Activated CD8-positive, alpha-beta memory T cell treated with anti-CD3 and anti-CD28 coated beads, Interleukin-2, amount 50 U/mL, for 48 hours (primary cell): ENCODE measurements at regions not wholly inside any gene's neighbourhood (a gene's known extent, or its start where the extent isn't known, plus 50 kb on each side); places are given as distances from the start of the nearest gene placed in this dataset.

Experiments used
- DNase-seq: peaks from one replicate; pipeline ENCODE4 v3.0.0-alpha.2; 2020

DNA sequence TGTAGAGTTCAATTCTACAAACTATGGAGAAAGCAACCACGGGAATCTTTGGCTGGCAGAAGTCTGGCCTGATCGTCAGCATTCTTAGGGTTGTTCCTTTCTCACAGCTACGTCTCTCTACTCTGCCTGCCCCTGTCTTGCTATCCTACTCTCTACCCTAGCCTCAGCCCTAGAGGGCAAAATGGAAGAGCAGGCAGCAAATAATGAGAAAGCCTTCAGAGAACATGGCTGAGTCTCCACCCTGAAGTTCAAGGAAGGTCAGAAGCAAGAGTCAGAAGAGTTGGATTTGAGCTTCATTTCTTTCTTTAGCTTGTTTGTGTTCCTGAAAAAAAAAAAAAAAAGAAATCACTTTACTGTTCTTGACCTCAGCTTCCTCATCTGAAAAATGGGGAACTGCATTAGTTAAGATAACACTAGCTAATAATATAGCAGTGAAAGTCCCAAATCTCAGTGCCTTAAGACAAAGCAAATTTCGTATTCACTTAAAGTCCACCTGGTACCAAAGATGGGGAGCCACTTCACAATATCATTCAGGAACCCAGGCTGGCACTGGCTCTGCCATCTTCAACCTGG lies 50.2 kb upstream of the CCND2 start:
- DNase-seq = no peak

DNA sequence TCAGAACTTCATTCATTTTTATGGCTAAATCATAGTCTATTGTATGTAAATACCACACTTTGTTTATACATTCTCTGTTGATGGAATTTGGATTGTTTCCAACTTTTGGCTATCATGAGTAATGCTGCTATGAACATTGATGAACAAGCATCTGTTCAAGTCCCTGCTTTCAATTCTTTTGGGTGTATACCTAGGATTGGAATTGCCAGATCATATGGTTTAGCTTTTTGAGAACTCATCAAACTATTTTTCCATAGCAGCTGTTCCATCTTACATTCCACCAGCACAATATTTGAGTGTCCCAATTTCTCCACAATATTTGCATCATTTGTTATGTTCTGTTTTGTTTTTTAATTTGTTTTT lies 52.3 kb upstream of the CCND2 start:
- DNase-seq = no peak

DNA sequence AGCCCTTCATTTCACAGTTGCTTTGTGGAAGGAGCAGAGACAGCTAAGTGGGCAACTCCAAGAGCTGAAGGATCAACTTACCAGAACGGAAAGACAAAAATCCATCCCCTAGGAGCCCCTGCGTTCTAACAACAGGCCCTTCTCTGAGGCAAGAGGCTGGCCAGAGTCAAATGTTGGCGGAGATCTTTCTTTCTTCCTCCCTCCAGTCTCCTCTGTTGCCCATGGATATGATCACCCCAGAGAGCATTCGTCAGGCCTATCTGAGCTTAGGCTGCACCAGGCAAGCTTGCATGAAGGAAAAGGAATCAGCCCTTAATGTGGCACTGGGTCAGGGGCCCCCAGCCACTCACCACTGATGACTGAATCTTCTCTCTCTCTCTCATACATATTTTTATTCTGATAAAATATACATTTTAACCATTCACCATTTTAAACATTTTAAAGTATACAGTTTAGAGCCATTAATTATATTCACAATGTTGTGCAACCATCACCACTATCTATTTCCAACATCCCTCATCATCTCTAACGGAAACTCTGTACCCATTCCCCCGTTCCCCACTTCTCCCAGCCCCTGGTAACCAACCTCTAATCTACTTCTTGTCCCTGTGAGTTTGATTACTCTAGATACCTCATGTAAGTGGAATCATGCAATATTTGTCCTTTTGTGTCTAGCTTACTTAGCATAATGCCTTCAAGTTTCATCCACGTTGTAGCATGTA lies 52.9 kb upstream of the CCND2 start:
- no peak for DNase-seq

DNA sequence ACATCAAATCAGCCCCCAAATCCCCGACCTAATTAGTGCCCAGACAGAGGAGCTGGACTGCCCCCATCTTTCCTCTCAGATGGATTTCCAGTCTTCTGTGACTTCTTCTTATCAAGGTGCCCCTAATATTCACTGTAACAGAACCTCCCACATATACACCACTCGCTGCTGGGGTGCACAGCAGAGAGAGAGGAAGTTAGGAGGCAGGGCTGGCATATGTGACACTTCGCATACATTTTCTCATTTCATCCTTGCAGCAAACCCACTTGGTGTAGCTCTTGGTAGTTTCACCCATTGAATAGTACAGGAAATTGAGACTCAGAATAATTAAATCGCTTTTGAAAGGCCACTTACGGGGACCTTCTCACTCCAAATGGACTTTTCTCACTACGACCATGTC lies 56.5 kb upstream of the CCND2 start:
- no peak for DNase-seq

DNA sequence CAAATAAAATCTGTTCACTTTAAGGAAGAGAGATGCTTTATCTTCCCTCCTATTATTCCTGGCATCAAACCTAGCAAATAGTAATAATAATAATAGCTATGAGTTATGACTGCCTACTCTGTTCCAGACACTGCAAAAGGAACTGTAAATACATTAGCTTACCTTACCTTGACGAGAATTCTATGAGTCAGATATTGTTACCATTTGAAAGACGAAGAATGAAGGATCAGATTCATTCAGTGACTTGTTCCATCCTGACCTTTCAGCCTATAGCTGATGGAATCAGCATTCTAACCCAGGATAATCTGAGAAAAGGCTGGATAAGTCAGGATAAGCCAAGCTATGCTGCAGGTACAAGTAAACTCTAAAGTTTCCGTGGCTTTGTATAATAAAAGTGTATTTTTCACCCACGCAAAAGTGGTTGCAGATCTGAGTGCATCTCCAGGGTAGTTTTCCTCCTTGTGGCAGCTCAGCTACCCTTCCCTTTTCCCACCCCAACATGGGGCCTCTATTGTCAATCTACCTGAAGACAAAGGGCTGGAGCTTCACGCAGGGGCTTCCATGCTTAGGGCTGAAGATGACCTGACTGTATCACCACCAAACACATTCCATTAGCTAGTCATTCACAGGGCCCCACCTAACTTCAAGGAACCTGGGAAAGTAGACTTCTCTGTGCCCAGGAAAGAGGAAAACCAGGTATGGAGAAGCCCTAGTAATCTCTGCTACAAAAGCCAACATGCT lies 57.2 kb upstream of the CCND2 start:
- DNase-seq = no peak

DNA sequence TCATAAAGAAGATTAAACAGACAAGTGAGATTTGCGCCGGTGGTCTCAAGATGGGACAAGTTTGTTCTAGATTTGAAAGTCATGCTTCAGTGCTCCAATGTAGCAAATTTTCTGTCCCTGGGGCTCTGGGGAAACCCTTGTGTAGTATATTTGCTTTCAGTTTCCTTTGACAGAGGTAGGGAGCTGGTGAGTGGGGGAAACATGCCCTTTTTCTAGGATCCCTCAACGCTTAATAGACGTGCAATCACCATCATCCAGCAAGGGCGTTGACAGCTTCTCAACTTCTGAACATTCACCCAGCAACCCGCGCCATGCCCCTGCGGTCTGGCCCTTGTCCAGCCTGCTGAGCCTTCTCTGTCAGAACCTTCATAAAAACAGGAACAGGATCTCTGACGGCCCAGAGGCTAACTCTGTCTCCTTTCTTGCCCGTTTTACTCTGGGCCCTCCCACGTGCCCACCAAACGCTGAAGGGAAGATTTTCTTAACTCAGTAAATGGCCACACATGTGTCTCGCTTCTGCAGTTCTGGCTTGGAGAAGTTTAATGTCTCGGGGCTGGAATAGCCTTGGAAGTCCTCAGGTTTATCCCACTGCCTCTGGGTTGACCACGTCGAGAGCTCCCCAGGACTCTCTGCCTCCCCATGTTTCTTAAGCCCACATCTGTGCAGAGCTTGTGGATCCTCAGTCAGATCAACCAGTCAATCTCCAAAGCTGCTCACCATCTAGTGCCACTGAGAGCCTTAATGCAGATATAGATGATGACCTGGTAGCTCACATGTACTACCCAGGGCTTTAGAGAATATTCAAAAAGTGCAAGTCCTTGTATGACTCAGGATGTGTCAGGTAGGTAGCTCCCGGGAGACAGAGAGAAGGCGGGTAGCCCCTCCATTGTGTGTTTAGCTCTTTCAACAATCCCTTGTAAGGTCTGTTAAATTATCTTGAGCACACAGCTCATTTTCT lies 58.1 kb upstream of the CCND2 start:
- peak; percentile 71 for DNase-seq

DNA sequence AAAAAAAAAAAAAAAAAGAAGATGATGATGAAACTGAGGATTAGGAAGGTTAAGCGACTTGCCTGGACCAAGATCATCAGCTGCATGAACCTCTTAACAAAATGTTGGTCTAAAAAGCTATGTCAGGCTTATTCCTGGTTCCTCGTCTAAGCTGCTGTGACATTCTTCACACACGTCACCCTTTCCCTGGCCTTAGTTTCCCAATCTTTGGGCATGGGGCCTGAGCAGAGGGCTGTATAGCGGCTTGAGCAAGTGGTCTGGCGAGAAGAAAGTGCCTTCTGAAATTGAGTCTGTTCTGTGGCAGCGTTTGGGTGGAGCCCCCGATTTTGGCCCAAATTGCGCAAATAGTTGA lies 58.7 kb upstream of the CCND2 start:
- no peak for DNase-seq

DNA sequence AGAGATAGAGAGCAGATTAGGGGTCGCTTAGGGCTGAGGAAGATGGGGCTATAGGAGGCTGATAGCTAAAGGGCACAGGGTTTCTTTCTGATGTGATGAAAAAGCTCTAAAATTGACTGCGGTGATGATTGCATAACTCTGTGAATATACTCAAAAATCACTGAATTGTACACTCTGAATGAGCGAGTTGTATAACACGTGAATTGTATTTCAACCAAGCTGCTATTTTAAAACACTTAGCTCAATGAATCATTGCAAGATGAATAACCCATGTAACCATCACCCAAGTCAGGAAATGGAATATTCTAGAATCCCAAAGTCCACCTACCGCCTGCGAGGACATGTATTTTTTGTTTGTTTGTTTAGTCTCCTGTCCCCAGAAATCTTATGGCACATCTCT lies 60.1 kb upstream of the CCND2 start:
- DNase-seq = no peak

DNA sequence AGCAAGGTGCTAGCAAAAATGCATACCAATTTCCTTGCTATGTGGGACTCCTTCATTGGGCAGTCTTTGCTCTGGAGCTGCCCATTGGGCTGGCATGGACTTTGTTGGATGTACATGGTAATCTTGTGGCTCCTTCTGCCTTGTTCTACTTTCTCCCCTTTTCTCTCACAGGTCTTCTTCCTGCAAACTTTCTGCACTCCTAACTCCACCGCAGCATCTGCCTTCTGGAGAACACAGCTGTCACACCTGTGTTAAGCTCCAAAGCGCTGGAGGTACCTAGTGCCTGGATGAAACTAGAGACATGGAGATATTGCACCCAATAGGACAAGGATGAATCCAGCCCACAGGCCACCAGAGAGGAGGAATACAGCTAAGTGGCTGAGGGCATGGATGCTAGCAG lies 60.7 kb upstream of the CCND2 start:
- no peak for DNase-seq

DNA sequence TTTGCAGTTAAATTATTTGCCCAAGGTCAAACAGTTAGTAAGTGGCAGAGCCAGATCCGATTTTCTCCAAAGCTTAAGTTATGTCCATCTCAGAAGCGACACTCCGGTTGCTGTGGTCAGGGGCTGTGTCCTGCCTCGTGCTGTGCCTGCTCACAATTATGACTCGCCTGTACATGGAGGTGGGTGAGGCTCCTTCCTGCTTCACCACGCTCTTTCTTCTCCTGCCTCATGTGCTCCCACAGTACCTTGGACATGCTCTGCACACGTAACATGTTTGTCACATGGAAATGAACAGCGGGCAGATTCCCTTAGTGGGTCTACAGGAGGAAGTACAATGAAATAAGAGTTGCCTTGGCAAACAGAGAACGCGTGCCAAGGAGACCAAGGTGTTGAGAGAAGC lies 62.2 kb upstream of the CCND2 start:
- no peak for DNase-seq

DNA sequence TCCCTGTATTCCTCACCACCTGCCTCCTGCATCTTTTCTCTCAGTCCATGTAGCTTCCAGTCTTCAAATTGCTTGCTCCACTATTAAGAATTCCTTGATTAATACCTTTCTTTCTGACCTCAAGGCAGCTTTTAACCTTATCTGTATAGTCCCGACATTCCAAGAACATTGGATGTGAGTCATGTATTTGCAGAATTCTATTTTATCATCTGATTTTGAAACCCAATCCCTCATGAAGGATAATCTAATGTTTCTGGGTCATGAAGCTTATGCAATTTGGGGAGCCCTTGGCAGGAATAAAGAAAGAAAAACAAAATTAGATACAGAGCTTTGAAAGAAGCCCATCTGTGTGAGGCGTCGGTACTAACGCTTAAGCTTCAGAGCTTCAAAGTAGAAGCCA lies 63.4 kb upstream of the CCND2 start:
- no peak for DNase-seq

DNA sequence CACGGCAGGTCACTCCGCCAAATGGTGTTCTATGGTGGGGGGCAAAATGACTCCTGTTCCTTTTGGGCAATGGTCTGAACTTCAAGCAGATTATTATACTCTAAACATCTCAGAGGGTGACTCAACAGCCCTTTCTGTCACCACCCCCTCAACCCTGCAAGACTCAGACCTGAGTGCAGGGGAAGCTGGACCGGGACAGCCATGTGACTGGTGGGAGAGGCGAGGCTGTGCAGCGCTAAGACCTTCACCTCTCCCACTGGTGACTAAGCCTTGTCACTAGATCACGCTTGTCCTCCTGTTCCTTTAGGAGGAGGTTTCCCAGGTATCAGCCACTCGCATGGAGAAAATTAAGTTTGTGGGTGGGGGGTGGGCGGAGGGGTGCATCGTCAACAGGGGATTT lies 67.1 kb upstream of the CCND2 start:
- no peak for DNase-seq

DNA sequence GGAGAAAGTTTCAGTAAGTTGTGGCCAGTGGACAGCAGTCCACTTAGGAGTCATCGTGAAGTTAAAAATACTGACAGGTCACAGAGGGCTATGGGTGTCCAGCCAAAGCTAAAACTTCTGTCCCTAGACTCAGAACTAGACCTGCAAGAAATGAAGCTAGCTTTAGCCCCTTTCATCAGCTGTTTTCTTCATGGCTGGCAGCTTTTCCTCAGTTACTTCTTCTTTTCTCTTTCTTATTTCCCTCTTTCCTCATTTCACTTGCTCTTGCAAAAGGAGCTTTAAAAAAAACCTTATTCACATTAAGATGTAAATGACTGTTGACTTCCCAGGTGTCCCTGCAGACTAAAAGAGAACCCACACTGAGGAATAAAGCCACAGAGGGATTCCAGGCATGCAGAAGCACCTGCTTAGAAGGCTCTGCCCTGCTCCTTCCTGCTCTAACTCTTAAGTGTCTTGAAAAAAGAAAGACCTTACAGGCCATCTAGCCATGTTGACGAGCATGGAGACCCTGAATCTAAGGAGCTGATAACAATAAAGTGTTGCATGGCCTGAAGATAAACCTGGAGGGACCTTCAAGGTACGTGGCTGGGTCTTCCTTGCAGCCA lies 69.7 kb upstream of the CCND2 start:
- DNase-seq = no peak

DNA sequence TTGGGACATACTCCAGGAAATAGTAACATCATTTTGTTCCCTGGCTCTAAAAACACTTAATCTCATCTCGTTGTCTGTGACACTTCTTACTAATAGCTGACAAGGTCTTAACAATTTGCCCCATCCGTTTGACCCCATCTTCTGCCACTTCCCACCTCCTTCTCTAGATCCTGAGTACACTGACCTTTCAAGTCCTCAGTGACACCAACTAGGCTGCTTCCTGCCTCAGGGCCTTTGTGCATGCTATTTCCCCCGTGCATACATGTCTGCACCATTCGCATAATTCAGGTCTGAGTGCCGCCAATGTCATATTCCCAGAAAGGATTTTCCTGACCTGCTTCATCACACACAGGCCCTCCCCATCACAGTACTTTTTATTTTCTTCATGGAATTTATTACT lies 70.6 kb upstream of the CCND2 start:
- no peak for DNase-seq

DNA sequence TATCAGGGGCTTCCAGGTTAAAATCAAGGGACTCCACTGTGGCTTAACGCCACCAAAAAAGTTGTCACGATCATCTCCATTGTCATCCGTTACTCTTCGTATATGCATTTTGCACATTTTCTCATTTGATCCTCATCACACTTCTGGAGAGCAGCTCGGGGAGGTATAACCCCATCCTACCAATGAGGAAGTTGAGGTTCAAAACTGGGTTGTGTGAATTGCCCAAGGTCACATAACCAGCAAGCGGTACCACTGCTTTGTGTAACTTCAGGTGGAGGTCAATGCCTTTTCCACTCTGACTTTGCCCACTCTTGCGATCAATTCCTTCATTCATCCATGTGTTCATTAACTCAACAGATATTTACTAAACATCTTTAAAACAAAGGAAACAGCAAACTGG lies 71.1 kb upstream of the CCND2 start:
- DNase-seq = no peak

DNA sequence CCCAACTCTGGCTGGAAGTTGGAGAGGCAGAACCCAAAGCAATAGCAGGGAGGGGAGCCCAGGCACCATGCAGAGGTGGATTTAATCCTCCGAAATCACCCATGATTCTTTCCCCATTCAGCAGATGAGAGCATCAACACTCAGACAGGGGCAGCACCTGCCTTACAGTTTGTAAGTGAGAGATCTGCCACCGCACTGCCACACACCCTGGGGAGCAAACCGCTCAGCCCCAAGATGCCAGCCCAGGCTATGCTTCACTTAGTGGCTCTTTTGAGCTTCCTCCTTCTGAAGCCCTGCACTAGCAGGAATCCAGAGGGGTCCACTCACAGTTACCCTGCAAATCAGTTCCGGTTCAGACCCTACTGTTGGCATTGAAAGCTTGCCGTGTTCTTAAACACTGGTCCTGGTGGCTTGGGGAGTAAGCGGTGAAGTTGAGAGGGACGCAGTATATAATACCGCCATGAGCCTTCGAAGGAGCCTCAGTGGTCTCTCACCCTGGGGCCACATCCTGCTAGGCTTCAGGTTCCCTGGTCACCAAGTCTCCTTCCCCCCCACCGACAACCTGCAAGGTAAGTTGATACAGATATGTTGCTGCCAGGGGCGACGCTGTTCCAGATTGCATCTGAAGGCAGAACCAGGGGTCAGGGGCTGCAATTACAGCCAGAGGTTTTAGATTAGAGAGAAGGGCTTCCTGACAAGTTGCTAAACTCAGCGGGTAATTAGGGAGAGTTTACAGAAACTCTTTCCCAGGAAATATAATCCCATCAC lies 72.0 kb upstream of the CCND2 start:
- no peak for DNase-seq

DNA sequence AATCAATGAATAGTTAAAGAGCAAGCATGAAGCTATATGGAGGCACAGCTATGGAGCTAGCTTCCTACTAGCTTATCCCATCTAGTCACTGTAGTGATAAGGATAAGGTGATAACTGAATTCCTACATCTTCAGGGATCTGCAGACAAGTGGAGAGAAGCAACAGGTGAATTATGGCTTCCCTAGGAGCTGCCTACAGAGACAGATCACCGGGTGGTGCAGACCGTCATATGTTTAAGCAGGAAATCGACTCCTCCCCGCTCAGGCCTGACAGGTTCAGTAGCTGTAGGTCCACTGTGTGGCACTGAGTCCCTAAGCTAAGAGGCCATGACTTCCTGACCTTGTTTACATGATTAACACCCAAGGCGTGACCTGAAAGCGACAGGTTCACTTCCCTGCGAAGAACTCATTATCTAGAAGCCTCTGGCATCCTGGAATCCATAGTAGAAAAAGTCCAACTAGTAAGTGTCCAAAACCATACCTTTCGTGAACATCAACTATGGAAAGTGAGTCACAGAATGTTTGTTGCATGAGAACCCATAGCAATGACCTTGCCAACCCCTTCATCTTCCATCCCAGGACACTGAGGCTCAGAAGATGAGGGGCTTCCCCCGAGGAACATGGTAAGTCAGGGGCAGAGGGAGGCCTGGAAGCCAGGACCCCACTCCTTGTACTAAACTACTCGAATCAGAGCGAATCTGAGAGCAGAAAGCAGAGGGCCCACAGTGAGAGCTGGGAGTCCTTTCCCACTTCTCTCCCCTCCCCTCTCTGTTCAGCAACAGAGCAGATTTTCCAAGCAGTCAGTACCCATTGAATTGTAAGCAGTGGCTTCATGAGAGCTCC lies 75.4 kb upstream of the CCND2 start:
- no peak for DNase-seq

DNA sequence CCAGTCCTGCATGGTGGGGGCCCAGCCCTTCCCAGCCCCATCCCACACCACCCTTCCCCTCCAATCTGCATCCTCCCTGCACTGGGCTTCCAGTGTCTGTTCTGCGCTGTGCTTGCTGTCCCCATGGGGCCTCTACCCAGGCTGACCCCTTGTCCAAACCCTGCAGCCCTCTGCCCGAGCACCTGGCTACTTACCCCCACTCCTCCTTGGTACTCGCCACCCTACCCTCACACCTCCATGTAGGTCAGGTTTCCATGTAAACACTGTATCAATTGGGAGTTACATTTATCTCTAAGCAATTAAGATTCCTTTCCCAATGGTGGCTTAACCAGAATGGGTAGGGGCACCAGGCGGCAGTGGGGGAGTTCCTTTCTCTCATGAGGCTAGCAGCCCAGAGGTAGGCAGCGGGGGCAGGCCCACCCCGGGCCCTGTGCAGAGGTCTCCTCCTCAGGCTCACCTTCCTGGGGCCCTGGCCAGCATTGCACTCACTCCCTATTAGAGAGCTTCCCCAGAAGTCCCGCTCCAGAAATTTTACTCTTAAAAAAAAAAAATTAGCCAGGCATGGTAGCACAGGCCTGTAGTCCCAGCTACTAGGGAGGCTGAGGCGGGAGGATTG lies 76.6 kb upstream of the CCND2 start:
- no peak for DNase-seq

DNA sequence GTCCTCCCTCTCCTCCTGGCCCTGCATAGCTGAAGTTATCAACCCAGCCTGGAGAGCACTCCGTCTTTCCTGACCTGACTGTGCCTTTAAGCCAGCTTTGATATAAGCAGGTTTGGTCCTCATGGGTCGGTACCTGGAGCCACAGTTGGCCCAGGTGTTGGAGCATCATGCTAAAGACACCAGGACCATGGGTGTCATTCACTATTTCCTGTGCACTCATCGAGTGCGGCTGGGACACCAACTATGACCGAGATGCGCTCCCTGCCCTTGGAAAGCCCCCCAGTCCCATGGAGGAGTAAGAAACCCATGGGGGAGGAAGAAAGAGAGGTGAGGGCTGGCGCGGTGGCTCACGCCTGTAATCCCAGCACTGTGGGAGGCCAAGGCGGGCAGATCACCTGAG lies 78.9 kb upstream of the CCND2 start:
- no peak for DNase-seq

DNA sequence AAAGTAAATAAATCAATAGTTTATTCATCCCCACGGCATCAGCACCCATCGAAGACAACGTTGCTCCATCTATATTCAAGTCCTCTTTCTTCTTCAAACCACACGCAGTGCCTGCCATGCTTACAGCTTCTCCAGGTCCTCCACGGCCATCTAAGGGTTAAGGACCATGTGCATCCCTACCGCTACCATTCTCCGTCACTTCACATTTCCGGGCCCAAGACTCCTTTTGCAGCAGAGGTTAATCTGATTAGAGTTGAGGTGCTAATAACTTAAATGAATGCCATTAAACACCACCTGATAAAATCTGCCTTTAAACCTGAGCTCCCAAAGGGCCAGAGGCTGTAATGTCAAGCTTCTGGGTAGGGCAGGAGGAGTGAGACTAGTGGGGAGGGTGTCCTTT lies 79.7 kb upstream of the CCND2 start:
- no peak for DNase-seq

DNA sequence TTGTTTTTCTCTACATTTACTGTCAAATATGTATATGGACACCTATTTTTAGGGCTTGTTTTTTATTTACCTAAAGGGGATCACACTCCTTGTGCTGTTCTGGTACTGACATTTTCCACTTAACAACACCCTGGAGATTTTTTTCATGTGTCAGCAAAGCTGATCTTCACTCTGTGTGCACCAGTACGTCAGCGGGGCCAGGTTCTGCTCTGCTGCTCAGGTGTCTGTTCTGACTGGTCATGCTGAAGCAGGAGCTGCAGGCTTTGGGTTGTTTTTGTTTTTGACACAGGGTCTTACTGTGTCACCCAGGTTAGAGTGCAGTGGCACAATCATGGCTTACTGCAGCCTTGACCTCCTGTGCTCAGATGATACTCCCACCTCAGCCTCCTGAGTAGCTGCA lies 81.9 kb upstream of the CCND2 start:
- no peak for DNase-seq
